ENCODE measurements at regions not wholly inside any gene's neighbourhood (a gene's known extent, or its start where the extent isn't known, plus 50 kb on each side); places are given as distances from the start of the nearest gene placed in this dataset.

DNA sequence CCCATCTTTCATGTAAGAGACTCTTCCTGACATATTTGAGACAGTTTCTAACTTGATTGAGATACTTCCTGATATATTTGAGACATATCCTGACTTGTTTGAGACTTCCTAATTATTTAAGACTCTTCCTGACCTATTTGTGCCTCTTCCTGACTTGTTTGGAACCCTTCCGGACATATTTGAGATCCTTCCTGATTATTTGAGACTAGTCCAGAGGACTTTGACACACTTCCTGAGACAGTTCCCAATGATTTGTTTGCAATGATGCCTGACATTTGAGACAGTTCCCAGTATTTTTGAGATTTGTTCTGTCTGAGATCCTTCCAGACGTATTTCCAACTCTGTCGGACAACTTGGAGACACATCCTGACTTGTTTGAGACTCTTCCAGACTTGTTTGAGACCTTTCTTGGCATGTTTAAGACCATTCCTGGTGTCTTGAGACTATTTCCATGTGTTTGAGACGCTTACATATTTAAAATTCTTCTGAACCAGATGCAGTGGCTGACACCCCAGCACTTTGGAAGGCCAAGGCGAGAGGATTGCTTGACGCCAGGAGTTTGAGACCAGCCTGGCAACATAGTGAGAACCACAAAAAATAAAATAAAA lies 118.9 kb upstream of the USP9X start:
- Histone ChIP-seq H3K9me3 (ENCODE audit: control insufficient read depth, low read depth, low read length) (no peaks in the 10 kb centered on the region), H2BK5ac (ENCODE audit: insufficient read length, low read length) (no peak overlapping the region), H2BK20ac (ENCODE audit: low read depth, low read length, poor library complexity, severe bottlenecking) (no peak overlapping the region), H4K8ac (replicated peaks; ENCODE audit: insufficient read length, low read depth, low read length) (no peak overlapping the region), H4K5ac (ENCODE audit: insufficient read length, low read depth, low read length) (no peak overlapping the region), H3K4me1 (ENCODE audit: insufficient read depth, low read length) (no peaks in the 10 kb centered on the region; the same call in 1 of the 2 replicates), H3K18ac (ENCODE audit: insufficient read length, low read depth, low read length) (no peak overlapping the region), H2BK12ac (ENCODE audit: insufficient read length, low read depth, low read length) (no peak overlapping the region), H4K20me1 (ENCODE audit: control insufficient read depth, insufficient read depth, insufficient read length) (no peaks in the 10 kb centered on the region), H3K4me2 (ENCODE audit: insufficient read depth, insufficient read length, low read length) (no peak overlapping the region), H3T11ph (ENCODE audit: low read length) (no peak overlapping the region), H3K23me2 (ENCODE audit: insufficient read length, low read depth, low read length, poor library complexity, severe bottlenecking) (no peaks in the 10 kb centered on the region), H4K91ac (ENCODE audit: insufficient read length, low read depth, low read length) (no peak overlapping the region), H3K79me2 (ENCODE audit: insufficient read depth, low read length) (no peaks in the 10 kb centered on the region), H3K27me3 (ENCODE audit: insufficient read depth, low read length) (no peaks in the 10 kb centered on the region), H3K4ac (ENCODE audit: low read depth, low read length) (no peak overlapping the region), H2BK120ac (ENCODE audit: low read depth, low read length, poor library complexity, severe bottlenecking) (no peak overlapping the region), H3K56ac (ENCODE audit: insufficient read length, low read depth, low read length) (no peak overlapping the region), H2AFZ (ENCODE audit: low read length) (no peak overlapping the region), H3K9ac (ENCODE audit: extremely low read depth, insufficient read length, low read length) (no peak overlapping the region), H3K79me1 (ENCODE audit: insufficient read depth, low read depth, low read length, poor library complexity, severe bottlenecking) (no peaks in the 10 kb centered on the region), H2BK15ac (ENCODE audit: low read depth, low read length) (no peak overlapping the region), H3K23ac (ENCODE audit: insufficient read length, low read depth, low read length) (no peak overlapping the region), H3K27ac (ENCODE audit: insufficient read length, low read depth, low read length) (no peak overlapping the region), H2AK5ac (ENCODE audit: insufficient read length, low read length) (no peak overlapping the region), H3K14ac (ENCODE audit: insufficient read depth, low read length) (no peak overlapping the region)
- Mint-ChIP-seq H3K4me1 (peaks cover 0 to 3% of the 10 kb centered on the region in 2 experiments; a peak in 1 of 4 replicates), H3K27me3 (ENCODE audit: low read depth) (peaks cover 2% of the 10 kb centered on the region; the same call in 1 of the 2 replicates), H3K4me3 (no peak overlapping the region), H3K27ac (0 out of 7 replicates have a peak overlapping the region, but pooled peaks of 1 of the 3 experiments have one; percentile 29), H3K36me3 (ENCODE audit: insufficient read depth in 1 of 3, low read depth in 3 of 3) (peaks cover 2 to 29% (median 25%) of the 10 kb centered on the region in 3 experiments), H3K9me3 (peaks cover 60 to 66% of the 10 kb centered on the region in 2 experiments)
- WGBS (ENCODE audit: extremely low coverage, insufficient read length, low lambda C conversion rate), result no CpG with 5 or more reads among the region's 6 CpGs
- DNase-seq, result no peak
- TF ChIP-seq, protein P1, sequence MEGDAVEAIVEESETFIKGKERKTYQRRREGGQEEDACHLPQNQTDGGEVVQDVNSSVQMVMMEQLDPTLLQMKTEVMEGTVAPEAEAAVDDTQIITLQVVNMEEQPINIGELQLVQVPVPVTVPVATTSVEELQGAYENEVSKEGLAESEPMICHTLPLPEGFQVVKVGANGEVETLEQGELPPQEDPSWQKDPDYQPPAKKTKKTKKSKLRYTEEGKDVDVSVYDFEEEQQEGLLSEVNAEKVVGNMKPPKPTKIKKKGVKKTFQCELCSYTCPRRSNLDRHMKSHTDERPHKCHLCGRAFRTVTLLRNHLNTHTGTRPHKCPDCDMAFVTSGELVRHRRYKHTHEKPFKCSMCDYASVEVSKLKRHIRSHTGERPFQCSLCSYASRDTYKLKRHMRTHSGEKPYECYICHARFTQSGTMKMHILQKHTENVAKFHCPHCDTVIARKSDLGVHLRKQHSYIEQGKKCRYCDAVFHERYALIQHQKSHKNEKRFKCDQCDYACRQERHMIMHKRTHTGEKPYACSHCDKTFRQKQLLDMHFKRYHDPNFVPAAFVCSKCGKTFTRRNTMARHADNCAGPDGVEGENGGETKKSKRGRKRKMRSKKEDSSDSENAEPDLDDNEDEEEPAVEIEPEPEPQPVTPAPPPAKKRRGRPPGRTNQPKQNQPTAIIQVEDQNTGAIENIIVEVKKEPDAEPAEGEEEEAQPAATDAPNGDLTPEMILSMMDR (conservative IDR thresholded peaks at IDR 0.05), result no peak
